ENCODE measurements at regions not wholly inside any gene's neighbourhood (a gene's known extent, or its start where the extent isn't known, plus 50 kb on each side); places are given as distances from the start of the nearest gene placed in this dataset.

- Histone ChIP-seq H3K36me3 (no peaks in the 10 kb centered on the region), H3K27me3 (no peaks in the 10 kb centered on the region), H3K4me1 (no peaks in the 10 kb centered on the region), H3K27ac (no peak overlapping the region), H3K9me3 (no peaks in the 10 kb centered on the region), H3K4me3 (no peak overlapping the region)
- DNase-seq (ENCODE audit: low spot score in 2 of 2): no peak
- TF ChIP-seq POLR2AphosphoS5 (IDR thresholded peaks at IDR 0.05) (no peak), CTCF (IDR thresholded peaks at IDR 0.05) (no peak), POLR2A (IDR thresholded peaks at IDR 0.05) (no peak)
- intact Hi-C loops (cut with DNase I; ENCODE audit: low total_unique reads): no loop called here
Observed at GRCh38 chr17:65423346-65424140, 137.9 kb downstream of the AXIN2 start.

GRCh38 chr17:65418622-65419021 lies 142.8 kb downstream of the AXIN2 start:
- no peaks in the 10 kb centered on the region for H3K9me3 ChIP-seq
- intact Hi-C loops (cut with DNase I; ENCODE audit: low total_unique reads): no loop called here
- DNase-seq (ENCODE audit: low spot score in 2 of 2): no peak

GRCh38 chr17:65417406-65418221 lies 143.8 kb downstream of the AXIN2 start:
- Histone ChIP-seq H3K9me3 (no peaks in the 10 kb centered on the region), H3K4me1 (no peaks in the 10 kb centered on the region), H3K36me3 (no peaks in the 10 kb centered on the region), H3K4me3 (no peak overlapping the region), H3K27me3 (no peaks in the 10 kb centered on the region), H3K27ac (peak overlapping the region in 1 of 2 donors; percentile 58)
- DNase-seq (ENCODE audit: low spot score in 2 of 2): no peak
- intact Hi-C loops (cut with DNase I; ENCODE audit: low total_unique reads): no loop called here
- TF ChIP-seq CTCF (IDR thresholded peaks at IDR 0.05) (no peak), POLR2AphosphoS5 (IDR thresholded peaks at IDR 0.05) (peak in 1 of 3 donors; percentile 17)

More at GRCh38 chr17:65418622-65419021, 142.8 kb downstream of the AXIN2 start:
- no peak for TF ChIP-seq CTCF (IDR thresholded peaks at IDR 0.05)
- TF ChIP-seq POLR2A (IDR thresholded peaks at IDR 0.05): no peak
- no peak for TF ChIP-seq POLR2AphosphoS5 (IDR thresholded peaks at IDR 0.05)
- Histone ChIP-seq H3K36me3 (no peaks in the 10 kb centered on the region), H3K27ac (no peak overlapping the region), H3K27me3 (no peaks in the 10 kb centered on the region), H3K4me3 (no peak overlapping the region), H3K4me1 (no peaks in the 10 kb centered on the region)

GRCh38 chr17:65415991-65416390 lies 145.5 kb downstream of the AXIN2 start:
- Histone ChIP-seq H3K27me3 (no peaks in the 10 kb centered on the region), H3K4me1 (no peaks in the 10 kb centered on the region), H3K4me3 (no peak overlapping the region), H3K9me3 (peaks cover 0 to 11% of the 10 kb centered on the region in 2 donors), H3K27ac (no peak overlapping the region), H3K36me3 (no peaks in the 10 kb centered on the region)
- intact Hi-C loops (cut with DNase I; ENCODE audit: low total_unique reads): no loop called here
- TF ChIP-seq POLR2A (IDR thresholded peaks at IDR 0.05) (no peak), CTCF (IDR thresholded peaks at IDR 0.05) (no peak), POLR2AphosphoS5 (IDR thresholded peaks at IDR 0.05) (no peak)
- no peak for DNase-seq (ENCODE audit: low spot score in 2 of 2)

- Histone ChIP-seq H3K9me3 (peaks cover 0 to 11% of the 10 kb centered on the region in 2 donors), H3K27ac (no peak overlapping the region), H3K27me3 (no peaks in the 10 kb centered on the region), H3K36me3 (no peaks in the 10 kb centered on the region), H3K4me3 (no peak overlapping the region), H3K4me1 (no peaks in the 10 kb centered on the region)
- intact Hi-C loops (cut with DNase I; ENCODE audit: low total_unique reads): no loop called here
- TF ChIP-seq POLR2A (IDR thresholded peaks at IDR 0.05): no peak
- TF ChIP-seq POLR2AphosphoS5 (IDR thresholded peaks at IDR 0.05): no peak
- TF ChIP-seq CTCF (IDR thresholded peaks at IDR 0.05): no peak
- DNase-seq (ENCODE audit: low spot score in 2 of 2): no peak
Observed at GRCh38 chr17:65413390-65413789, 148.1 kb downstream of the AXIN2 start.

Data from breast epithelium (tissue), 4 donors.